Inferior parietal cortex (tissue), 1 donor: ENCODE measurements at regions not wholly inside any gene's neighbourhood (a gene's known extent, or its start where the extent isn't known, plus 50 kb on each side); places are given as distances from the start of the nearest gene placed in this dataset.
"Not testable (repeated sequence)": the region's sequence is repeated elsewhere in the genome, so short reads cannot be mapped to it uniquely, and the experiment has no call there.

ENCODE experiments used
- DNase-seq: peaks from one replicate; pipeline ENCODE4 v3.0.0-alpha.2; 2016; ENCODE audit errors: extremely low spot score

DNA sequence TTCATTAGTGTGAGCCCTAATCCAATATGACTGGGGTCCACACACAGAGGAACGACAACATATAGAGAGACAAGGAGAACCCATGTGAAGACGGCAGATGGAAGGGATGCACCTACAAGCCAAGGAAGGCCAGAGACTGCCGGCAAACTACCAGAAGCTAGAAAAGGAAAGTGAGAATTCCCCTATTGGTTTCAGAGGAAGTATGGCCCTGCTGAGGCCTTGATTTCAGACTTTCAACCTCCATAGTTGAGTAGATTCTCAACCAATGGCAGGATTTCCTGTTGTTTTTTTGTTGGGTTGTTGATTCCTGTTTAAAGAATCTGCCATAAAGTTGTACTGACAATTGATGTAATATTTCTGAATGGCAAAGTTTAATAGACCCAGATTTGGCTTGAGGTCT, 241.5 kb downstream of the SATB2 start:
- DNase-seq: no peak

DNA sequence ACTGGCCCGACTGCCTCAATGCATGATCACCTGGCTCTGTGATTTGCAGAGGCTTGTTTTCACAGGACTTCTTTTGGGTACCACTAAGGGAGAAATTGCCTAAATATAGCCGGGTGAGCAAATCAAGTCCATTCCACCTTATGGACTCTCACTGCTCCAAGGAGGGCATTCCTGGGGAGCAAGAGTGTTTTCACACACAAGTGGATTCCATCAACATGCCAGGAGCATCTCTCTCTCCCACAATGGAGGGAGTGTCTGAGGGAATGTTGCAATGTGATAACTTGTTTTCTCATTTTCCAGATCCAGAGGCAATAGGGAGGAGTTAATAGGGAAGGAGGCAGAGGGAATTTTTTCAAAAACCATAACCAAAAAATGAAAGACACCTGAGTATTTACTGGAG, 250.7 kb downstream of the SATB2 start:
- DNase-seq: no peak

DNA sequence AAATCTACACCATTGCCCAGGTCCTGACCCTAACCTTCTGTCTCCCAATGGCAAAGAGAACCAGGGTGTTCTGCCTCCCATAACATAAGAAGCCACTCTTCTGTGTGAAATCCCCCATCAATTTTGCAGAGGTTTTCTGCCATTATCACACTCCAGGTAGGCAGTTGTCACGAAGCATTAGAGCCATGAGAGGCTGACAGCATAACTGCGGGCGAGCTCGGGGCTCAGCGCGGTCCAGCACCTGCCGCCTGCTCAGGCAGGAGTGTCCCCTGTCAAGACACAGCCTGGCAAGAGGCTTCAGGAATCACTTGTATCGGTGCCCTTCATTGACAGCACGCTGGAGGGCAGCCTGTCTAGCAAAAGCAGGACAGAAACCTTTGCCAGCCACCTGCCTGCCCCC, 251.2 kb downstream of the SATB2 start:
- DNase-seq: no peak

DNA sequence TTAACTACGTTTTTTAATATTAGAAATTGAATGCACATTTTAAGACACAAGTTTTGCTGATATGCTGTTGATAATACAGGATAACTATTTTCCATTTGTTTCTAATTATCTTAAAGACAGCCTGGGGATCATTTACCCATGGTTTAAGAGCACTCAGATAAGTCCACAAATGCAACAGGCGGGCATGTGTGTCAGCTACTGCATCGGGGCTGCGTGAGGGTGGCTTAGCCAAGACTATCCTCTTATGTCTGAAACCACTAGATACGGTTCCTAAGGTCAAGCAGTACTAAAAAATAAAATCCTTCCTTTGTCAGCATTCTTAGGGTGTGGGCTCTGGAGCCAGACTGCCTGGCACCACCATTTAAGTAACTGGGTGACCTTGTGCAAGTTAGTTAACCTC, 254.8 kb downstream of the SATB2 start:
- DNase-seq: no peak

DNA sequence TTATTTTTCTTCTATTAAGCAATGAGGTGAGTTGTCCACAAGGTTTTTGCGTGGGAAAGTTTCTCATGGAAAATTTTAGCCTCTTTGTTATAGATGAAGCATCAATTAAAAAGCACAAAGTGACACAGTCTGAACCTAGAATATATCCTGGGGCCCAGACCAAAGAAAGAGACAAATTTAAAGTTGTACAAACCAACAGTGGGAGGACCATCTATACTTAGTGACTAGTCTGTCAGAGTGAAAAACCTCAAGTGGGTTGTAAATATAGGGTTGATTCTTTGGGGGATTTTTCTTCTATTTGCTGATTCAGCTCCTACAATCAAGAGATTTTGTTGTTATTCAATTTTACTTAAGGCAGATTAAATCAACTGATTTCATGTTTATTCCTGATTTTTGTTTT, 256.2 kb downstream of the SATB2 start:
- no peak for DNase-seq

DNA sequence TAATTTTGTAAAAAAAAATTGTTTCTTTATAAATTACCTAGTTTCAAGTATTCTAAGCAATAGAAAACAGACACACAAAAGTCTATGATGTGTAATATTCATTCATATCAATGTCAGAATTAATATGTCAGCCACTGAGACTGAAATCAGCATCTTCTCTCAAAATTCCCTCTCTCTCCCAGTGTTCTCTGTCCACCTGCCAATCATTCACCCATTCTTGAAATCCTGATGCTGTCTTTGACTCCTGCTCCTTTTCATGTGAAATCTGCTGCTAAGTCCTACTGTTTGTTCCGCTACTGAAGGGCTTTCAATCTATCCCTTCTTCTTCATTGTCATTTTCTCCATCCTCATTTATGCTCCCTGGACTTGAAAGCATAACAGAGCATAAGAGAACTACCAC, 257.9 kb downstream of the SATB2 start:
- no peak for DNase-seq

DNA sequence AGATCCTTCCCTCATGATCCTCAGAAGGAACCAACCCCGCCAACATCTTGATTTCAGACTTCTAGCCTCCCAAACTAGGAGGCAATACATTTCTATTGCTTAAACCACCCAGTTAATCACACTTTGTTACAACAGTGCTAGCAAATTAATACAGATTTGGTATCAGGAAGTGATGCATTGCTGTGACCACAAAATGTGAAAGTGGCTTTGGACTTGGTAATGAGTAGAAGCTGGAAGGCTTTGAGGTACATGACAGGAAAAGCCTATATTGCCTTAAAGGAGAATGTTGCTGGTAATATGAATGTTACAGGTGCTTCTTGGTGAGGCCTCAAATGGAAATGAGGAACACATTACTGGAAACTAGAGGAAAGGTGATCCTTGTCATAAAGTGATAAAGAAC, 260.3 kb downstream of the SATB2 start:
- DNase-seq: no peak

DNA sequence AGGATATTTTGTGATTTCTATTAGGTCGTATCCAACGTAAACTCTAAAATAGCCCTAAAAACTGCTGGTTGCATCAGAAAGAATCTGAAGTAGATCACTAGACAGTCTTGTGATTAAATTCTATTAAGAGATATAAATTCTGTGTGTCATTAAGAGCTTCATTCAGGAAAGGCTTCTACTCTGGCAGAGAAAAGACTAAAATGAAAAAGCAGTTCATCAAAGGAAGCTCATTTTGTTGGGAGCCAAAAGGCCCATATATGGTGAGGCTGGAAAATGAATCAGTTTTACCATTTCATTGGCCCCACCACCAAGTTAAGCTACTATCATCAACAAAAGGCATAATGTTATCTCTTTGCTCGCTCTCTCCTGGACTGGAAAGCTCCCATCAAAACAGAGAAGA, 261.1 kb downstream of the SATB2 start:
- DNase-seq: no peak

DNA sequence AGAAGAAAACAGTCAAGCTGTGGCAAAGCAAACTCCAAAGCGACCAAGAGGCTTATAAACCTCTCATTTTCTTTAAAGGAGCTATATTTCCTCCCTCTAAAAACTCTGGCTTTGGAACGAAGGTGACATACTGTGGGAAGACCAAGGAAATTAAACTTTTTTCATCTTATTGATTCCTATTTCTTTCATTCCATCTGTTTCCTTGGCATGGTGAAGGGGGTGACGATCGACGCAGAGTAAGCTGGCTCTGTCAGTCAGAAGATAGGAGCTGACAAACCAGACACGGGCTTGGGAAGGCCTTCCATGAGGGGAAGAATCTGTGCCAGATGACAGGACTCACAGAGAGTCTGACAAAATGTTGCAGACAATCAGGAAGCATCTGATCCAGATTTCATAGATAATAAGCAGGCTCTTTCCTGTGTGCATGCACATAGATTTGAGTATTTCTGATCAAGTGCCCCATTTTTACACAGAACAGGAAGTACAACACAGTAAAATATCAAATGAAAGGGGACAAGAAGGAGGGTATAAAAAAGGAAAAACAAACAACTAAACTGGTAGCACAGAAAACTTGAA, 261.7 kb downstream of the SATB2 start:
- DNase-seq: no peak

DNA sequence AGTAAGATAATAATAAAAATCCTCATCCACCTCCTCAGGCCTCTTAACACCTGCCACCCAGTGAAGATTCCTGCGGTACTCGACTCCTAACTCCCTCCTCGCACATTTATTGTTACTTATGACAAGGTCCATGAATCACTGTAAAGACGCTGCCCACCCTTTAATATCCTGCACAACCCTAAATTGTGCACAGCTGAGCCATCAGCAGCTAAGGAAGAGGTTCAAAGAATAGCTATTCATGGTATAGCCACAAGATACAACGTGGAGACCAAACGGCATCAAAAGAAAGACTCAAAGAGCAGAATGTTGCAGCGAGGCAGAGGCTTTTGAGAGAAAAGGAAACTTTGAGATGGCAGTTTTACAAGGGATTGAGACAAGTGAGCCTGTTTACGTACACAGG, 266.3 kb downstream of the SATB2 start:
- no peak for DNase-seq

DNA sequence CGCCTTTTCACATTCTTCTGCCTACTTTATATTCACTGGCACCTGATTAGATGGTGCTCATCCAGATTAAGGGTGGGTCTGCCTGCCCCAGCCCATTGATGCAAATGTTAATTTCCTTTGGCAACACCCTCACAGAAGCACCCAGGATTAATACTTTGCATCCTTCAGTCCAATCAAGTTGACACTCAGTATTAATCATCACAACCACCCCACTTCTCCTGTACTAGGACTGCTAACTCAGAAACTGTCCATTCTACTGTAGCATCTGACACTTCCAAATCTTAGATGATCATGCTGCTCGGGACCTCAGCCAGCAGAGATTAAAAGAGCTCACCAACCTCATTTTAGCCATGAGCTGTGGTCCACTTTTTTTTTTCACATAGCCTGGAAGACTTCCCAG, 268.5 kb downstream of the SATB2 start:
- DNase-seq: no peak

DNA sequence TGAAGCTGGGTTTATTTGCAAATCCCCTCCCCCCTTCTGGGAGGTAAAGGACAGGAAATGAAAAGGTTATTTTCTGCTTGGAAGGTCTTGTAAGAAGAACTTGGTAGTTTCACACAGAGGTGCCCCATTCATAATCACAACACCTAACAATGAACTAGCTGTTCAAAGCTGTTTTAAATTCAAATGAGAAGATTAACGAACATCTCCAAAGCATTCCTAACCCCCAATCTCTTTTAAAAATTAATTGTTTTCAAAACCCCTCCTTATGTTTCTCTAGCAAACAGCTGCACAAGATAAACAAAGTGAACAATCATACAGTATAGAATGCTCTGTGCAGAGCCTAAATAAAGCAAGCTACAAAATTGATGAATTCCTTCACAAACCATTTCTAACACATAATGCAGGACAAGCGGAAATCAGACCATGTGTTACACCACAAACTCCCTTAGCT, 271.4 kb downstream of the SATB2 start:
- no peak for DNase-seq

DNA sequence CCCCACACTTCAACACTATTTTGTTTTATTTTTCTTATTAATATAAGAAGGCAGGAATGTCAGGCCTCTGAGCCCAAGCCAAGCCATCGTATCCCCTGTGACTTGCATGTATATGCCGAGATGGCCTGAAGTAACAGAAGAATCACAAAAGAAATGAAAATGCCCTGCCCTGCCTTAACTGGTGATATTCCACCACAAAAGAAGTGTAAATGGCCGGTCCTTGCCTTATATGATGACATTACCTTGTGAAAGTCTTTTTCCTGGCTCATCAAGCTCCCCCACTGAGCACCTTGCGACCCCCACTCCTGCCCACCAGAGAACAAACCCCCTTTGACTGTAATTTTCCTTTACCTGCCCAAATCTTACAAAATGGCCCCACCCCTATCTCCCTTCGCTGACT, 272.6 kb downstream of the SATB2 start:
- not testable (repeated sequence) for DNase-seq

DNA sequence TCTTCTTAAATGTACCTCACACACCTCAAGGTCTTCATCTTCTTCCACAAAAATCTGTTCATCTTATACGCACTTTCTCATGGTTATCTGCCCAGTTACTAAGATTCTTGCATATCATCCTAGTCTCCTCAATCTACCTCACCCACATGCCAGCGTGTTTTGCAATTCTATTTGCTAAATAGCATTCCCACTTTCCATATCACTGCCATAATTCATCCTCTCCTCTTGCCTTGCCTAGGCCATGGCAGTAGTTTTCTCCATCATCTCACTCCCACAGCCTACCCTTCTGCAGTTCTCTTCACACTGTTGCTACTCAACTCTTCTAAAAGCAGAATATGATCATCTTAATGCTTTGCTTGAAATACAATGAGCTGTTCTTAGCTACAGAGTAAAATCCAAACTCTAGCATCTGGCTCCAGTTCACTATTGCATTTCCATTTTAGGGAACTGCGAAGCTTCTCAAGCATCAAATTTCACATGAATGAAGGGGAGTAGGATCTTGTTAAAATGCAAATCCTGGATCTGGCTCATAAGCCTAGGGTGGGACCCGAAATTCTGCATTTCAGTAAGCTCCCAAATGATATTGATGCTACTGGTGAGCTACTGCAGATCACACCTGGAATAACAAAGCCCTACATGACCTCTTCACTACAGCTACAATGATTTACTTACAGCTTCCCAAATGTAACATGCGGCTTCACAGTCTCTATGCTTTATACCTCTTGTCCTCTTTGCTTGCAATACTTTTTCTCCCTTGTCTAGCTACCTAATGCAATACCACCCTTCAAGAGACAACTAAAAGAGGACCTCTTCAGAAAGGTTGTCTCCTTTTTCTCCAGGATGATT, 293.9 kb downstream of the SATB2 start:
- DNase-seq: no peak

DNA sequence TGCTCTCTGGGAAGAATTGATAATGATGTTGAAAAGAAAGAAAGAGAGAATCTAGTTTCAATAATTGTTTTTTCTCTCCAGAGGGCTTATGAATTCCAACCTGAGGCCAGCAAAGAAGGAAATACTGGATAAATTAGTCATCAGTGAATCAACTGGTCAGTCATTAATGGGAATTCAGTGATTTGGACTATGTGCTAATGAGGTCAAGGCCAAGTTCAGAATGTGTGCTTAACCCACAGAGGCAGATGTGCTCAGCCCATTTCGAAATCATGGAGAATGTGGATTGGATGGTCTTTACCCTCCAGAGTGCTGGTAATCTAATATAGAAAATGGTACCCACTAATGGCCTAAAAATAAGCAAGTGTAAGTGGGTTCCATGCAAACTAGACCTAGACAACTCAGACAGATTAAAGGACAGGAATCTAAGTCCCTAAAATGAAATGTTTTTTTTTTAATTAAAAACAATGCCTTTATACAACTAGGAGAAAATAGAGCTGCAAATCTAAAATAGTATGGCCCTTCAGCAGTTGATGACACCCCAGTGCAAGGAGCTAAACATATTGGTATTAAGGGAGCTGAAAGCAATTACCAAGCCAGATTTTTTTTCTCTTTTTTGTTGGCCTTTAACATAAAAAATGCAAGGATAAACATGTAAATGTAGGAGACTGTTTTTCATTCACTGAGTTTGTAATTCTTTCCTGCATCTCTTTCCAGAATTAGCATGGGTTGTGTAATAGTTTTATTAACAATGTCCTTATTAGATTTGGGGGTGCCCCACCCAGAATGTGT, 296.9 kb downstream of the SATB2 start:
- DNase-seq: no peak

DNA sequence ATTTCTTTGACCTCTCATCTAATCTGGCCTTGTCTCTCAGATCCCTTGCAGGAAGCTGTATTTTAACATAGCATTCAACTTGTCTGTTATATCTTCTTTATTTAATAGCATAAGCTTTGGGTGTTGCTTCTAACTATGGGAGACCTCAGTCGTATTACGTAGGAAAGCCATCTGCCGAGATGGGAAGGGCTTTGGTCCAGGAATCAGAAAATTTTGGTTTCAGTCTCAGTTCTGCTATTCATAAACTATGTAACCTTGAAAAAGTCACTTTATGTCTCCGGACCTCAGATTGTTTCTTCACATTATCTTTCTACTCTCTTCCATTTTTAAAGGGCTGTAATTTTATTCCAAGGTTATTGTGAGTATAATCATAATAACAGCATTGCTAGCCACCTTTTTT, 297.7 kb downstream of the SATB2 start:
- DNase-seq: no peak

DNA sequence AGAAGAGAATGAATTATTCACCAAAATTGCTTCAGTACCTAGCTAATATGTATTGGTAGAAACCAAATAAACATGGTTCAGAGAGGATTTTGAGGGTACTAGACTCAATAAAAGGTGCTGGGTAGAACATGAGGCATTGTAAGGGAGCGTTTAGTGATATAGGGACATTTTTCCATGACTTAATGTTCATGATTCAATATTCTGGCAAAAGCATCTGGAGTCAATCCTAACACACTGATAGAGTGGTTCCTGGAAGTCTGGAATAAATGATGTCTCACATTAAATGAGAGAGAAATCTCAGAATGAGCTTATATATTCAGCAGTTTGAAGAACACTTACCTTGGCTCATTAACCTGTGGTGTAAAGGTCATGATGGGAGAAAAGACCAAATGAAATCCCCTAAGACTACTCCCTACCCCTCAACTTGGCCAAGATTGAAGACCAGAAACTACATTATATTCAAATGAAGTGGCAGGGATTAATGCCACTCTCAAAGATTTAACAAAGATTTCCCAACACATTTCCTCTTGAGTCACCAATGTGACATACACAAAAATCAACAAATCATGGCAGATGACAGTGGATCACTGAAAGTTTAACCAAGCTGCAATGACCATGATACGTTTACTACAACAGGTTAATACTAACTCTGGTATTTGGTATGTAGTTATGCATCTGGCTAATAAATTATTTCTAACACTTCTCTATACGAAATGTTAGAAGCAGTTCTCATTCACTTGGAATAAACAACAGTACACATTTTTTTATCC, 309.5 kb downstream of the SATB2 start:
- no peak for DNase-seq

DNA sequence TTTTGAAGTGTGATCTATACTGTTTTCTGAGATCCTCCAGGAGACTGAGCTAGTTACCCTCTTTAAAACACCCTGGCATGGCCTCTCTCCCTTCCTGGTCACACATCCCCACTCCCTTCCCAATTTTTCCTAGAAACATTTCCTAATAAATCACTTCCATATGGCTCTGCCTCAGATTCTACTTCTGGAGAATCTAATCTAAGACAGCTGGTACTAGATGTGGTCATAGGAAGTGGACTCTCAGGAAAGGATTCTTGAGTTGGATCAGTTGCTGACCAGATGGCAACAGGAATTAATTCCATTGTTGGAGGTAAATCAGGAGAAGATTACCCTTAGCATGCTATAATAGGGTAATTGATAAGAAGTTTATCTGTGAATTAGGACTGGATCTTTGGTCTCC, 310.5 kb downstream of the SATB2 start:
- no peak for DNase-seq

DNA sequence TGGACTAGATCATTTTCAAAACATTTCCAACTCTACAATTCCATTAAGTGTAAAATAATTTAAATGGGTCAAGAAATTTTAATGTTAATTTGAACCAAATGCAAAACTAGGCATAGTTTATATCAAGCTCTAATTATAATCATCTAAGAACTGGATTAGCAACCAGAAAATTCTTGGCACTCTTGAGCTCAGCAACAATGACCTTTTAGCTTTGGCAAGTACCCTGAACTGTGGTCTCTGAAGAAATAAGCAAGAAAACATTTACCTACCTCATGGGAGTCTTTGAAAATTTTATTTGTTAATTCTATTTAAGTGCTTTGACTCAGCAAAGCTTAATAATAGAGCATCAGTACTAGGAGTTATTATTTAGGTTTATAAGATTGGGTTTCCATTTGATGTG, 313.2 kb downstream of the SATB2 start:
- no peak for DNase-seq

DNA sequence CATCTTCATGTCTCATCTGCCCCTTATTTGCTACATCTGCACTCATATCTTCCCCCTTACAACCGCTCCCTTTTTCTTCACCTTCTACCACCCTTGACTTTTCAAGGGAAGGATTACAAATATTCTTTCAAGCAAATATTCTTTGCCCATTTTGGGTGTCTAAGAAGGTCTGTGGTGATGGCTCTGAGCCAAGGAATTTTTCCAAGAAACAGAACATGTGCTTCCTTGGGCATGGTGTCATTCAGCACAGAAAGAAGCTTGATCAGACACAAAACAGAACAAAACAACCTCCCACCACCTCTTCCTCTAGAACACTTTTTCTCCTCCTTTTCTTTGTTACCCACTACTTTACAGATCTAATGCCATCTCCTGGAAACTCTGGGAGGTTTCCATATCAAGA, 313.7 kb downstream of the SATB2 start:
- no peak for DNase-seq

DNA sequence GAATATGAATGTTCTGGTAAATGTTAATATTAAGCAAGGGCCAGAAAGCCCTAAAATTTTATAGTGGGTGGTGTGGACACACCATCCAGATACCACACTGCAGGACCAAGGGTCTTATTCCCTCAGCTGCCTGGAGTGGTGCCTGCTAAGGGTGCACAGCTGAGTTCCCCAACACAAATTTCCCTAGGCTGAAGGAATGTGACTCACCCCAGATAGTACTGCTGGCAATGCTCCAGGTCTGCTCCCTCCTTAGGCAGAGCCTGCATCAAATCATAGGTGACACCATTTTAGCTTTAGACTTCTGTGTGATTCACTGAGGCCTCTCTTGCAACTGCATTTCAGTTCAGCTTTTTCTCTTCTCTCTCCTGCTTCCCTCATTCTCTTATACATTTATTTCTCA, 321.1 kb downstream of the SATB2 start:
- no peak for DNase-seq

DNA sequence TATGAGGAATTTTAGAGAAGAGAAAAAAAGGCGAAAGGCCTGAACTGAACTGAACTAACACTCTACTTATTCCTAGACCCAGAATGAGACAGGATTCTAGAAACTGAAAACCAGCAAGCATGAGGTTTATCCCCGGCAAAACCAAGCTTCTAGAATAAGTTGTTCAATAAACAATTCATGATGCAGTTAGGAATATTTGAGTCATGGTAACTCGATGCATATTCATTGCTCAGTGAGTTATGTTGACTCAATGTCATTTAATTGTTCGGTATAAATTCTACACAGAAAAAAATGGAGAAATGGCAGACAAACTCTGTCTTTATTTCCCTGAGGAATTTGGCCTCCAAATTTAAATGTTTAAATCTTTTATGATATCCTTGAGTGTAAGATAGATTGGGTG, 321.5 kb downstream of the SATB2 start:
- no peak for DNase-seq
